ENCODE measurements at regions not wholly inside any gene's neighbourhood (a gene's known extent, or its start where the extent isn't known, plus 50 kb on each side); places are given as distances from the start of the nearest gene placed in this dataset.
"Not testable (repeated sequence)": the region's sequence is repeated elsewhere in the genome, so short reads cannot be mapped to it uniquely, and the experiment has no call there.

DNA sequence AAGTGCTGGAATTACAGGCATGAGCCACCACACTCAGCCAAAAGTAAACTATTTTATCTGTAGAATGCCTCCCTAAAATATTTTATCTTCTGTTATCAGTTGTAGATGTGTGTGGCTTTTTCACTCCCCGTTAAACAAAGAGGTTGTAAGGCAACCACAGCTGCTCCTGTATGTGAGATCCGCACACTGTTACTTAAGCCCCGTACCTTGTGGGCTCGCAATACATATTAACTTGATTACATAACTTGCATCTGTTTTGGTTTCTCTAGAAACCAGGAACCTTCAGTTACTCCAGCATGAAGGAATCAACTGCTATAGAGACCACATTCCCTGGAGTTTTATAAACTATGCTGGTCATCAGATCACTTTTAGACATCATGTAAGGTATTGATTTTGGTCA is 420.1 kb upstream of the SLC35B3 start:
- DNase-seq: no peak

DNA sequence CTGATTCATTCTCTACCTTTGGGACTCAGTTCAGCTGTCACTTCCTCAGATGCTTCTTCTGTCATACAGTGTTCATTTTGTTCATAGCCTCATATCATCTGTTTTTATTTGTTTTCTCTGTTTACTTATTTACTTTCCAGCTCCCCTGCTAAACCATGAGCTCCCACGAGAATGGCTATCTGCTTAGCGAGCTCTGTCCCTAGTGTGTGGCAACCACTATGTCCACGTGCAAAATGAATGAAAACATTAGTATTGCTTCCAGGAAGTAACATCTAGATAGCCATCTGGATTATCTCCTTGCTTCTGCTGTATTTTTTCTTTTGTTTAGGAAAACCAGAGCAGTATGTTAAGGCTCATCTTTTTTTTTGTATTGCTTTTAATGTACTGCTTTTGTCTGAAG is 417.0 kb upstream of the SLC35B3 start:
- DNase-seq: no peak

DNA sequence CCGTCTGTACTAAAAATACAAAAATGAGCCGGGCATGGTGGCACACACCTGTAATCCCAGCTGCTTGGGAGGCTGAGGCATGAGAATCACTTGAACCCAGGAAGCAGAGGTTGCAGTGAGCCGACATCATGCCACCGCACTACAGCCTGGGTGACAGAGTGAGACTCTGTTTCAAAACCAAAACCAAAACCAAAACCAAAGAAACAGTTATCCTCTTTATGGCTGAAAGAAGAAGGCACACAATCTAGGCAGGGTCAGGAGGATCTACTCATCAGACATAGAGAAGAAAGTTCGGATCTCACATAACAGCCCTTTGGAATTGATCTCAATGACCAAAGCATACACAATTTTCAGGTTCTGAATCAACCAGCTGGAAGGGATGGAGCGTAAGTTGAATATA is 411.3 kb upstream of the SLC35B3 start:
- DNase-seq: not testable (repeated sequence)

DNA sequence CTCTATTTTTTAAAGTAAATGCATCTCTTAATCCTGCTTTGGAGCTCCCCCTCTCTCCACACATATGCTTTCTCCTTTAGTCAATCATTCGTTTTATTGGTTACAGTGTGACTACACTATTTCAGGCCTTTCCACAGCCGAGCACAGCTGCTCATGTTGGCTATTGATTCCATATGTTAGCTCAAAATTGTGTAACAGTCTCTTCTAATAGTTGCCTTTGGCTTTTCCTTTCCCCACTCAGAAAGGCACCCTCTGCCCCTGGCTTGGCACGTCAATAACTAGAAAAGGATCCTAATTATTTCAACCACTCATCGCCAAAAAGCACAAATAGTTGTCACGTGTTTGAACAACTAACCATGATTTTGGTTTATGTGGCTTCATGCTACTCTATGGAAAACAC is 410.3 kb upstream of the SLC35B3 start:
- DNase-seq: no peak

DNA sequence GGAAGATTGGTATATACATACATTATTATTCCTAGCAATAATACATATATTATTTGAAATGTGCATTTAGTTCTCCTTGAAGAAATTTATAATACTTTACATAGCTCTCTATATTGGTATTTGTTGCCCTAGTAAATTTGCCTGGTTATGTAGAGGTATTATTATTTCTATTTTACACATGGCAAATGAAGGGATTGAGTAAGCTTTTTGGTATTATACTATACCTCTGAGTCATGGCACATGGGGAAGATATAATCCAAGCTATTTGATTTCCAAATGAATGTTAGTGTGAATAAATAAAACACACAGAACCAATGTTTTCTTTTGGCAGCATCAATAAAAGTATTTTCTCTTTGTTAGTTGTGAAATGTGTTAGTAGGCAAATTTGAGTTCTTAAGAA is 409.6 kb upstream of the SLC35B3 start:
- no peak for DNase-seq

DNA sequence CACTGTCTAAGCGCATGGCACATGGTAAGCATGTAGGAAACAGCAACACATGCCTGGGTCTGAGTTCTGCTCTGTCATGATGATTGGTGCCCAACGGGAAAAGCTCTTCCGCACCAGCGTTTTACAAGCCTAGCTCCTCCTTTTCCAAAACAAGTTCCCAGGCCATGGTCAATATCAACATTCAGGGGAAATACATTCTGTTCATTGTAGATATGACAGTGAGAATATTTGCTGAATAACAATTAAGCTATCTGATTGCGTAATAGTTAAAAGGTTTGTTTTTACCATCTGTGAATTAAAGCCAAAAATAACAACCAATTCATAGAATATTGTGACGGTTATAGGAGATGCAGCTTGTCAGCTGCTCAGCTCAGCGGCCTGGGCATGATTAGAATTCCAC is 404.3 kb upstream of the SLC35B3 start:
- DNase-seq: no peak

DNA sequence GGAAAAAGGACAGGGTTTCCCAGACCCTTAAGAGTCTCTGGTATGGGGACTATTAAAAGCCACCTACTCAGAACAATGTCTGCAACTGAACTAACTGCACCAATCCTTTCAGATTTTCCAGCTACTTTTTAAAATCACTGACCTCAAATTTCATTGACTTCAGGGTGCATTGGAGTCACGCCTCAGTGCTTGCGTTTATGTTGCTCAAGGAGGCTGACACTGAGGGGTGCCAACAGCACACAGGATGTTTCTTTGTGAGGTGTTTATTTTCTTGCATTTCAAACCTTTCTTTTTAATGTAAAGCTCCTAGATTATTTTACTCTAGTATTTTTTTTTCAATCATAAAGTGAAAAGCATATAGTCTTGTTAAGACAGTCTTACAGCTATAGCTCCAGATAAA is 402.0 kb upstream of the SLC35B3 start:
- no peak for DNase-seq

DNA sequence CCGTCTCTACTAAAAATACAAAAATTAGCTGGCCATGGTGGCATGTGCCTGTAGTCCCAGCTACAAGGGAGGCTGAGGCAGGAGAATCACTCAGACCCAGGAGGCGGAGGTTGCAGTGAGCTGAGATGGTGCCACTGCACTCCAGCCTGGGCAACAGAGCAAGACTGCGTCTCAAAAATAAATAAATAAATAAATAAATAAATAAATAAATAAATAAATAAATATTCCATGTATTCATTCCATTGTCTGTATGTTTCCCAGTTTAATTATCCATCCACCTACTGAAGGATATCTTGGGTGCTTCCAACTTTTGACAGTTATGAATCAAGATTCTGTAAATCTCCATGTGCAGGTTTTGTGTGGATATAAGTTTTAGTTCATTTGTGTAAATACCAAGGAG is 397.4 kb upstream of the SLC35B3 start:
- DNase-seq: not testable (repeated sequence)

DNA sequence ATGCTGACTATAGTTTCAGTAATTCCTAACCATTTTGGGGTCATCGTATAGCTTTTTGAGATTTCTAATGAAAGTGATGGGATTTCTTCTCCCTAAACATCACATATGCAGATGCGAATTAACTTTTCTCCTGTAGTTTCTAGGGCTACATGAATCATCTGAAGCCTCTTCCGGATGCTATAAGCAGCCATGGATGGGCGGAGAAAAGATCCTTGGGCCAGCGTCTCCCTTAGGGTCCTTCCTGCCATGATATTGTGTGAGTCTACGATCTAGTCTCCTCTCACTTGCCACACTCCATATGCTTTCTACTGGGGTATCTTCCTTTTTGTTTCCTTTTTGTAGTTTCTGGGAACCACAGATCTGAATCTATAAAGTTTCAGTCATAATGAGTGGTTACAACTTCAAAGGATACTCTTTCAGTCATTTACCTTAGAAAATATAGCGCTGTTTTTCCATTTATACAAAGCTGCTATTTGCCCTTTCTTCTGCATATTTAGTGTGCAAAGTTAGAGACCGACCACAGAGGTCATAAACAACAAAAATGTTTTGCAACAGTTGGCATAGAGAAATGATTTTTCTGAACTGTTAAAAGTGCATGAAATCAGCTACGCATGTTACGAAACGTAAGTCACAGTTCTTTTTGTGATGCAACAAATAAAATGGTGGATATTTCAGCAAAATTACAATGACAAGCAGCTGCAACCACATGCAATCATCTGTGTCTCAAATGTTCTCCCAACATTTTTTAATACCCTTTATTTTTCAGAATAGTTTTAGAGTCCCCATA is 396.2 kb upstream of the SLC35B3 start:
- no peak for DNase-seq

DNA sequence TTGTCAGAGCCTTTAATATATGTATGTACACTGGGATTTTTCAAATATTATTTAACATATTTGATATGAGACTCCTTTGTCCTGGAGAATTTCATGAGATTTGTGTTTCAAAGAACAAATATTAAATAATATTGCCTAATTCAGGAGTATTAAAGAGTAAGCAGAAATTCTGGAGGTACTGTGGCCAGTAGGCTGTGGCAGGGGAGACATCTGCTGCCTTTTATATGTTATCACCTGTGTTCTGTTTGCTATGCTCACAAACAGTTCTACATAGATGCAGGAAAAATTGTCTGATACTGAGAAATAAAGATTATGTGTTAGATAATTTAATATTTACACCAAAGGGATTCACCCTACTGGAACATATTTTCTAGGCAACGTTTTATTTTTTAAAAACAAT is 395.4 kb upstream of the SLC35B3 start:
- DNase-seq: no peak

DNA sequence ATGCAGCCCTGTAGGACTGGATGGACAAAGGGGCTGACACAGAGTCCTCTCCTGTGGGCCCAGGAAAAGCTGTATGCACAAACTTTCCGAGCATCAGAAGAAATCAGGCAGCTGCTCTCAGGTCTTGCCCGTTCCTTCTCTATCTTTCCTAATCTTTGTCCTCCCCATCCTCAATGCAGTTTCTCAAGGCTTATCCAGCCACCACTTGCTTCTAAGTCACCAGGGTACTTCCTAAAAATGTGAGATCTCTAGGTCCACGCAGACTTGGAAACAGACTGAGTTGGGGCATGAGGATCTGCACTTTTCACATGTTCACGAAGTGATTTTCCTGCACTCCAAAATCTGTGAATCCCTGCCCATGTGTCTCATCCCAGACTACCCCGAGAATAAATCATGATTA is 394.5 kb upstream of the SLC35B3 start:
- no peak for DNase-seq

DNA sequence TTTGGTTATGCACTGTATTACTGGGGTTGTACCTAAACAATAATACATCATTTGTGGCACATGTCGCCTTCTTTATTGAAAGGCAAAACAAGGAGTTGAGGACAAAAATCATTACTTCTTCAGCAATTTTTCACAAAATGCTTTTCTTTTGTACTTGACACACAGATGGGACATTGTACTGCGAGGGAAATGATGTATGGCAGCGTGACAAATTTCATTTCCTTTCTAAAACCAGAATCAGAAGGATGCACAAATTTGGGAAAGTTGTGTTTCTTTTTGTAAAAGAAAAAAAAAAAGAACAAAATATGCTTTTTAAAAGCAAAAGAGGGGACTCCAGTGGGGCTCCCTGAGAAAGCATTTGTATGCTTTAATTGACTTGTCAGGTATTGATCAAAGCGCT is 394.0 kb upstream of the SLC35B3 start:
- no peak for DNase-seq

DNA sequence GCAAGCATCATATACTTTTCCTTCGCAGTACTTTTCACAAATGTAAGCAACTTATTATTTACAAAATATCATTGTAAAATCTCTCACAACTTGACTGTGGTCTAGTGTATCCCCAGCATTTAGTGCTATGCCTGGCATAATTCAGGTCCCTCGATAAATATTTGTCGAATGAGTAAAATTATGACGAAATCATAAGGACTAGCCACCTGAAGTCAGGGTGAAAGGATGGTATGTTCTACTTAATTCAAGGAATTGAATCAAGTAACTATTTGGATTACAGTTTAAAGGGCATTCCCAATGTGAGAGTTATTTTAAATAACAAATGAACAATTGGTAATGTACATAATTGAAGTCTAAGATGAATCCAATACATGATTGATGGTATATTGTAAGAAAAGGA is 393.0 kb upstream of the SLC35B3 start:
- DNase-seq: no peak

DNA sequence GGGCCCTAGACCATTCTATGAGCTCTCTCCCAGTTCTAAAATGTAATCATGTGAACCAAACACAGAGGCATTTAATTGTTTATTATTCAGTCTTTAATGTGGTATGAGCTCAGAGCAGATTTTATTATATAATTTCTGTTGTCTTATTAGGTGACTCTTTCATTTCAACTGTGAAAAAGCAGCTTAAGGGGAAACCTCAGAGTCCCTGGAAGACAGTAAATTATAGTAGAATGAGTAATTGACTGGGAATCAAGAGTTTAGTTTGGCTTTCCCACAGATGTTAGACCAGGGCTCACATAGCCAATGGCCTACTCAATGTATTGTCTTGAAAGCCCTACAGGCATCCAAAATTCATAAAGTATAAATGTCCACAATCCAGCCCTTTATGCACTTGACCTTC is 390.4 kb upstream of the SLC35B3 start:
- DNase-seq: no peak

DNA sequence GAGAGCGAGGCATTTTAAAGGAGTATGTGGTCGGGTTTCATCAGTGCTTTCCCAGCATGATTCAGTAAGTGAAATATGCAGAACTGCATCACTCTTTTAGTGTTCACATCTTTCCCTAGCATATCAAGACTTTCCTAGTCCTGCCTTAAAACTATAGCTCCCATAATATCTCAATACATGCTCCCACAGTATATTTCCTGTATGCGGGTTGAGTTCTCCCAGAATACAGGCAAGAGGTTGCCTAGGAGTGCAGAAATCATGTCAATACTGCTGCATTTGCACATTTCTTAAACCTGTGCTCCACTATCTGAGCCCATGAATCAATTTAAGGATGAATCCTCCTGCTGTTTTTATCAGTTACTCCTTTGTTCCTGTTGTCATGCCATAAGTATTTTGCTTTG is 386.6 kb upstream of the SLC35B3 start:
- DNase-seq: no peak

DNA sequence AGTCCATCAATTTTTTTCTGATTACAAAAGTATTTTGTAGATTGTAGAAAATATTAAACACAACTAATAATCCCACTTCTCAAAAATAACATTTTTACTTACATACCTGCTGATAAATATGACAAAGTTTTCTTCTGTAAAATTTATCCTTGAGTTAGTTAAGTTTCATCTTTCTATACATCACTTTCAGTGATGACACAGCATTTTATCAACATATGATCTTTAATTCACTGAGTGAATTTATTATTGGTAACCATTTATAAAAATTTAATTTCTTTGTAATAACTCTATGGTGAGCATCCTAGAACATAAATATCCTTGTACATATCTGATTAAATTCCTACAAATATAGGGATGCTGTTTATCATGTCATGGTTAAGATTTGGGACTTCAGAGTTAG is 385.0 kb upstream of the SLC35B3 start:
- DNase-seq: no peak

DNA sequence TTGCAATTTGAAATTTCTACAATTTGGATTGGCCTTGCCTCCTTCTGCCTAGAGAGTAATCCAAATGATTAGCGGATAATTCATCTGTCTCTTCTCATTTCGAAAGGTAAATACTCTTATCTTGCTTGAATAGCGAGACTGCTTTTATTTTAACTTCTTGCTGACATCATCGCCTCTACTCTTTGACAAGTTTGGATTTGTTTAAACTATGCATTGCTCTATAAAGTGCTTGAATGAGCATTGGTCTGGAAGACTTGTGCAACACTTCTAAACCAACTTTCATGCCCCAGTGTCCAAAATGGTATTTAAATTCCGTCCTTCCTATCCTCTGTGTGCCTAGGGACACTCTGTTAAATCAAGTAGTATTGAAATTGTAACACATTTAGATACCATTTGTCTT is 384.1 kb upstream of the SLC35B3 start:
- DNase-seq: no peak

DNA sequence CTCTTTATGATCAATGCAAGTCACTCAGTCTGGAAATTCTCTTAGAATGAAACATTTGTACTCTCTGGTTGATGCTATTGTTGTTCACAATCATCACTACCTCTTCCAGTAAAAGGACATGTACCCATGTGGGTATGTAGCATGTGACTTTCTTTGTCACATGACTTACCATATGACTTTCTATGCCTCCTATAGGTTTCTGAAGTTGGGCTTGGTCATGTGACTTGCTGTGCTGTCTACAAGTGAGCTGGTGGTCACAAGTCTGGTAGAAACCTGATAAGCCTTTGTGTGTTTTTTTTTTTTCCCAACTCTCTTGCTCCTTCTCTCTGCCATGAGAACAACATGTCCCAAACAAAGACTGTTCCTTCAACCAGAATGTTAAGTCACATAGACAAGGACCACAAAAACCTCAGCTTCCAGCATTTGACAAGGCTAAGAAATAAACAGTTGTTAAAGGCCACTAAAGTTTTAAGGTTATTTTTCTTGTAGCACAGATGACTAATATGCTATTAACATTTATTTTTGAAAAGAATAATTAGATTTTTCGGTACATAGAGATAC is 379.2 kb upstream of the SLC35B3 start:
- no peak for DNase-seq

DNA sequence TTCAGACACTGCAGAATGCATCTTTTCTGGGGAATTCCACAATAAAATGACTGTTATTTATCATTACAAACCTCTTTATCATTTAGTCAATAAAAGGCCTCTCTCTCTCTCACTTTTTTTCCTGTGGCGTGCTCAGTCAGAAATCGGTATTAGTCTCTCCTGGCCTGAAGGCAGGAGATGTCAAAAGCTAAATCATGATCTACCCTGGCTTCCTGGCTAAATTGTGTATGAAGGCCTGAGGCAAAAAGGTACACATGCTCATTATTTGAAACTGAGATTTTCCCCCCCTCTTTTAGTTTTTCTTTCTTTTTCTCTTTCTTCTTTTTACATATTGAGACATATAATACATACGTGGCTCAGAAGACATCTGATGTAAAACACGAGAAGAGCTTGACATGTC is 375.0 kb upstream of the SLC35B3 start:
- DNase-seq: no peak

DNA sequence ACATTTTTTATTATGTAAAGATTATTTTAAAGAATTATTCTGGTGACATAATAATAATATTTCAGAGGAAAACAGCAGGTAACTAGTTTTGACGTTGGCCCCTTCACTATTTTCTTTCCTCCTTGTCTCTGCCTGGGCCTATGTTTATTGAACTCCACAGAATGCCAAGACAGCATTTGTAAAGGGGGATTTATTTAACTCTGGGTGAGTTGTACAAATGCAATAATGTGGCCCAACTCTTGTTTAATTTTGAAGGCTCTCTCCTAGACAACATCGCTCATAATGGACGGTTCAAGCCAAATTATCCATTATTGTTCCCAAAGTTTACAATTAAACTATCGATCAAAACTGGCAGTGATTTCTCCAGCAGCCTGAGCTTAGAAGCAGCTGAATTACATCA is 374.3 kb upstream of the SLC35B3 start:
- DNase-seq: no peak

DNA sequence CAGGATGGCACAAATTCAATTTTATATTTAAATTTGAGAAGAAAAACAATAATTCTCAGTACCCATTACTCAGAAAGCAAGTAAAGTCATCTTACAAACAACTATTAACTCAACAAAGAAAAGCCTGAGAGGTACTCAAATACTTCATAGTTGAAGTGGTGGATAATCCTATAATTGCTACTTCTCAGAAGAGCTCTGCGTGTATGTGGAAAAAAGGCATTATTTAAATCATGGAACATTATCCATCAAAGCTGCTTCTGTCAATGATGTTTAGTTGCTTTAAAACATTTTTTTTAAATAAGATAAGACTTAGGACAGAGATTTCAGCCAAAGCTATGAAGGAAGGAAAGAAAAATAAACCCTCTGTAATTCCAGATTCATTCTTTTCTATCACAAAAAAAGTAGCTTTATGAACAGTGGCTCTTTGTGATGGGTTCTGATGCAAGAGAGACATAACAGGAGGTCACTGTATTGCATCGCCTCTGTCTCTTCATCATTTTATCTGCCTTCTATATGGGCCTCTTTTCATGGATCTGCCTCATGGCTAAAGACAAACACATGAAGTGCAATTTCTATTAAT is 367.9 kb upstream of the SLC35B3 start:
- no peak for DNase-seq

DNA sequence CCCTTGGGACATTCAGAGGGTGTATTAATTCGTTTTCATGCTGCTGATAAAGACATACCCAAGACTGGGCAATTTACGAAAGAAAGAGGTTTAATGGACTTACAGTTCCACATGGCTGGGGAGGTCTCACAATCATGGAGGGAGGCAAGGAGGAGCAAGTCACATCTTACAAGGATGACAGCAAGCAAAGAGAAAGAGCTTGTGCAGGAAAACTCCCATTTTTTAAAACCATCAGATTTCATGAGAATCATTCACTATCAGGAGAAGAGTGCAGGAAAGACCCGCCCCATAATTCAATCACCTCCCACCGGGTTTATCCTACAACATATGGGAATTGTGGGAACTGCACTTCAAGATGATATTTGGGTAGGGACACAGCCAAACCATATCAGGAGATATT is 367.1 kb upstream of the SLC35B3 start:
- DNase-seq: not testable (repeated sequence)

DNA sequence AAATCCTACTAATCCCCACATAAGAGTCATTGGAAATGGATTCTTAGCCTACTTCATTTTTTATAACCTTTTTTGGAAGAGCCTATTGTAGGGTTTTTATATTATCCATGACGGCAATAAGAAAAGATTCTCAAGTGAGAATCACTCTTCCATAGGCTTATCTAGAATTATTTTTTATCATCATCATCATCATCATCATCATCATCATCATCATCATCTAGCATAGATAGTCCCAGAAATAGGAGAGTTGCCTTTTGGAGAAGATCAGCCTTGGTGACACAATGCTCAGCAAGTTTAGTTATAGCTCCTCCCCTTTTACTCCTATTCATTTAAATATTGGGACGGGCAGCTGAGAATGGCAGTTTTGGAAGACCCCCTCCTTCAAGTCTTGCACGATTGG is 359.1 kb upstream of the SLC35B3 start:
- DNase-seq: no peak

DNA sequence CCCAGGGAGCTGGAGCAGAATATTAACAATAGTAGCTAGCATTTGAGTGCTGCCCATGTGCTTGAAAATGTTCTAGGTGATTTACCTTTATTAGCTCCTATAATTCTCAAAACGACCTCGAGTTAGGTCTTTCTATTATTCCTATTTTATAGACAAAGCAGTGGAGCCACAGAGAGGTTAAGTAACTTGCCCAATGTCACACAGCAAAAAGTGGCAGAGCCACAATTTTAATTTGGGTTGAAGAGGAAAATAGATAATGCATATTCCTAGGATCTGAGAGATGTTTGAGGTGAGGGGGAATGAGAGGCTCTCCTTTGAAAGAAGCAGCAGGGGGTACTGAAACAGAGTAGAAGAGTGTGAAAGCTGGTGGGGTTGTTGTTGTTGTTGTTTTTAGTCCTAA is 354.5 kb upstream of the SLC35B3 start:
- DNase-seq: no peak

DNA sequence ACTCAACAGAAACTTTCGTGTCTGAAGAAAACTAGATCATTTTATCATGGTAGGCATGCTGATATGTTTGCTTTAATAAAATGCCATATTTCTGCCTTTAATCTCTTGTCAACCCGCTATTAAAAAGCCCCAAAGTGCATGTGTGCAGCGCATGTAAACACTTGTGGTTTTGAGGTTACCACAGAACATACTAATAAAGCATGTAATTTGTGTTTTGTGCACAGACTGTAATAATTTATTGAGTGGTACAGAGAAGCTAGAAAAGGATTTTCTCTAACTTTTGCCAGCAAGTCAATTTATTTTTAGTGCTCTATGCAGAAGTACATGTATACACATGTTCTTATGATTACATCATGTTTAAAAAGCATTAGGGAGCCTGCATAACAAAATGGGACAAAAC is 349.9 kb upstream of the SLC35B3 start:
- no peak for DNase-seq
